Testis (tissue), 2 donors: ENCODE measurements at regions not wholly inside any gene's neighbourhood (a gene's known extent, or its start where the extent isn't known, plus 50 kb on each side); places are given as distances from the start of the nearest gene placed in this dataset.

Experiments used
- DNase-seq: peaks from one replicate; pipeline ENCODE4 v3.0.0-alpha.2; 2019
- H3K27ac ChIP-seq, 2 donors: fragments of 200-600 bp; sonication (generic); one replicate each; pipeline ENCODE4 v1.5.1; 2019
- H3K27me3 ChIP-seq: fragments of 200-600 bp; sonication (generic); one replicate; pipeline ENCODE4 v1.5.1; 2019
- H3K36me3 ChIP-seq: fragments of 200-600 bp; sonication (generic); one replicate; pipeline ENCODE4 v1.5.1; 2017; ENCODE audit warnings: low read depth; ENCODE audit errors: missing control alignments
- H3K4me1 ChIP-seq: fragments of 200-600 bp; sonication (generic); one replicate; pipeline ENCODE4 v1.5.1; 2019
- H3K4me3 ChIP-seq, 2 donors: fragments of 200-600 bp; sonication (generic); one replicate each; pipeline ENCODE4 v1.5.1; 2017 to 2019
- H3K9me3 ChIP-seq: fragments of 200-600 bp; sonication (generic); one replicate; pipeline ENCODE4 v1.5.1; 2017
- CTCF ChIP-seq, 3 experiments: fragments of 450-650 bp in 2 of 3; fragments of 200-600 bp in 1 of 3; sonication (generic) in 1 of 3; IDR thresholded peaks; one replicate each; pipeline ENCODE4 v1.5.1; 2016 to 2019; ENCODE audit warnings: antibody characterized with exemption in 3 of 3, mild to moderate bottlenecking in 2 of 3, moderate library complexity in 1 of 3
- POLR2A ChIP-seq: fragments of 450-650 bp; IDR thresholded peaks from one replicate; pipeline ENCODE4 v1.6.1; 2017; ENCODE audit warnings: antibody characterized with exemption, mild to moderate bottlenecking, moderate library complexity
- WGBS, 2 donors: methylation state at CpG; one replicate each; pipeline ENCODE4 v1.1.5; 2018; 5-methylcytosine and 5-hydroxymethylcytosine counted together
- intact Hi-C: fragments of 100-400 bp; cut with DNase I; formaldehyde crosslinking; loops from one replicate; pipeline ENCODE4 v1.15.1; 2023; ENCODE audit warnings: low total_unique reads

- 54 to 58% methylated on average over 4 of the region's 4 CpGs for WGBS, 2 donors
- Histone ChIP-seq H3K27ac (no peak overlapping the region), H3K36me3 (no peaks in the 10 kb centered on the region), H3K27me3 (no peaks in the 10 kb centered on the region), H3K4me1 (no peaks in the 10 kb centered on the region), H3K9me3 (no peaks in the 10 kb centered on the region), H3K4me3 (no peak overlapping the region)
- intact Hi-C loops, result no loop called here
- TF ChIP-seq CTCF (IDR thresholded peaks at IDR 0.05) (no peak), POLR2A (no peak)
- DNase-seq, result no peak
These were observed 139.1 kb downstream of the C1D start for GRCh38 chr2:67923696-67924095.

- WGBS, 2 donors, result 69 to 72% methylated on average over 3 of the region's 3 CpGs
- DNase-seq, result no peak
- Histone ChIP-seq H3K9me3 (no peaks in the 10 kb centered on the region), H3K27ac (no peak overlapping the region), H3K36me3 (no peaks in the 10 kb centered on the region), H3K4me1 (no peaks in the 10 kb centered on the region), H3K4me3 (no peak overlapping the region), H3K27me3 (no peaks in the 10 kb centered on the region)
- intact Hi-C loops, result no loop called here
- TF ChIP-seq CTCF (IDR thresholded peaks at IDR 0.05) (no peak), POLR2A (no peak)
These were observed 135.3 kb downstream of the C1D start for GRCh38 chr2:67927501-67927900.

GRCh38 chr2:67930156-67930555 lies 132.6 kb downstream of the C1D start:
- 81 to 83% methylated on average over 3 of the region's 3 CpGs for WGBS, 2 donors
- Histone ChIP-seq H3K27me3 (no peaks in the 10 kb centered on the region), H3K4me1 (no peaks in the 10 kb centered on the region), H3K9me3 (no peaks in the 10 kb centered on the region), H3K4me3 (no peak overlapping the region), H3K27ac (no peak overlapping the region), H3K36me3 (no peaks in the 10 kb centered on the region)
- TF ChIP-seq POLR2A, result no peak
- TF ChIP-seq CTCF (IDR thresholded peaks at IDR 0.05), result no peak
- no peak for DNase-seq
- intact Hi-C loops, result no loop called here

- intact Hi-C loops, result no loop called here
- Histone ChIP-seq H3K36me3 (no peaks in the 10 kb centered on the region), H3K27me3 (no peaks in the 10 kb centered on the region), H3K27ac (no peak overlapping the region), H3K4me3 (no peak overlapping the region), H3K4me1 (no peaks in the 10 kb centered on the region), H3K9me3 (no peaks in the 10 kb centered on the region)
- no peak for DNase-seq
- TF ChIP-seq POLR2A (no peak), CTCF (IDR thresholded peaks at IDR 0.05) (no peak)
- WGBS, 2 donors, result 96 to 99% methylated on average over 3 of the region's 3 CpGs
These were observed 125.8 kb downstream of the C1D start for GRCh38 chr2:67936969-67937368.

- TF ChIP-seq CTCF (IDR thresholded peaks at IDR 0.05), result no peak
- no peak for TF ChIP-seq POLR2A
- Histone ChIP-seq H3K36me3 (no peaks in the 10 kb centered on the region), H3K4me3 (no peak overlapping the region), H3K27ac (no peak overlapping the region), H3K27me3 (no peaks in the 10 kb centered on the region), H3K4me1 (no peaks in the 10 kb centered on the region), H3K9me3 (no peaks in the 10 kb centered on the region)
- intact Hi-C loops, result no loop called here
- no peak for DNase-seq
- WGBS, 2 donors, result 52 to 58% methylated on average over 2 of the region's 2 CpGs
These were observed 124.8 kb downstream of the C1D start for GRCh38 chr2:67938053-67938452.
